C4-2B (cell line): ENCODE measurements at regions not wholly inside any gene's neighbourhood (a gene's known extent, or its start where the extent isn't known, plus 50 kb on each side); places are given as distances from the start of the nearest gene placed in this dataset.

Source experiments
- ZFX ChIP-seq: fragments of 450-650 bp; IDR thresholded peaks from 2 replicates; pipeline ENCODE4 v1.6.1; 2017
- TF ChIP-seq, protein P1 (sequence below): fragments of 450-650 bp; conservative IDR thresholded peaks from 2 replicates; pipeline ENCODE4 v1.5.1; 2017; ENCODE audit warnings: mild to moderate bottlenecking

DNA sequence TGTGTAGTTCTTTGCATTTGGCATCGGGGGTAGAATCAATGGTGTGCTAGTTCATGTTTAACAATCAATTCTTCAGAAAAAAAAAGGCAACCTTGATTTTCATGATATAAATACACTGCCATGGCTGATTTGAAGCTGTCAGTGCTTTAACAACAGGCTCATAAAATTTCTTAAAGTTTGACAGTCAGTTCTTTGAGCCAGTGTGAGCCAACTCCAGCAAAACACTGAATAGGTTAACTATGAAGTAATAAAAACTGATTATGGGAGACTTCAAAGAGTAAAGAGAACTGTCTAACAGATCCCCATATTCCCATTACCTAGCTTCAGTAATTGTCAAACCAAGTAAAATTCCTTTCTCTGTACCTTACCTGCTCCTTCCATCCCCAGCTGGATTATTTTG is 241.7 kb upstream of the SUCLG2 start:
- TF ChIP-seq, protein P1, sequence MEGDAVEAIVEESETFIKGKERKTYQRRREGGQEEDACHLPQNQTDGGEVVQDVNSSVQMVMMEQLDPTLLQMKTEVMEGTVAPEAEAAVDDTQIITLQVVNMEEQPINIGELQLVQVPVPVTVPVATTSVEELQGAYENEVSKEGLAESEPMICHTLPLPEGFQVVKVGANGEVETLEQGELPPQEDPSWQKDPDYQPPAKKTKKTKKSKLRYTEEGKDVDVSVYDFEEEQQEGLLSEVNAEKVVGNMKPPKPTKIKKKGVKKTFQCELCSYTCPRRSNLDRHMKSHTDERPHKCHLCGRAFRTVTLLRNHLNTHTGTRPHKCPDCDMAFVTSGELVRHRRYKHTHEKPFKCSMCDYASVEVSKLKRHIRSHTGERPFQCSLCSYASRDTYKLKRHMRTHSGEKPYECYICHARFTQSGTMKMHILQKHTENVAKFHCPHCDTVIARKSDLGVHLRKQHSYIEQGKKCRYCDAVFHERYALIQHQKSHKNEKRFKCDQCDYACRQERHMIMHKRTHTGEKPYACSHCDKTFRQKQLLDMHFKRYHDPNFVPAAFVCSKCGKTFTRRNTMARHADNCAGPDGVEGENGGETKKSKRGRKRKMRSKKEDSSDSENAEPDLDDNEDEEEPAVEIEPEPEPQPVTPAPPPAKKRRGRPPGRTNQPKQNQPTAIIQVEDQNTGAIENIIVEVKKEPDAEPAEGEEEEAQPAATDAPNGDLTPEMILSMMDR, result no peak
- no peak for TF ChIP-seq ZFX
